Hindlimb muscle (tissue), 1 donor: ENCODE measurements at regions not wholly inside any gene's neighbourhood (a gene's known extent, or its start where the extent isn't known, plus 50 kb on each side); places are given as distances from the start of the nearest gene placed in this dataset.
A peak's percentile ranks its signal among the peaks of the same experiment; 100 is the strongest.

Experiments used
- DNase-seq: peaks from one replicate; pipeline ENCODE4 v3.0.0-alpha.2; 2013

GRCh38 chr4:25531272-25531671, 124.4 kb upstream of the SLC34A2 start:
- DNase-seq: no peak

GRCh38 chr4:25532591-25532990, 123.1 kb upstream of the SLC34A2 start:
- DNase-seq: no peak

- no peak for DNase-seq
These were observed 122.4 kb upstream of the SLC34A2 start for GRCh38 chr4:25533256-25533655.

GRCh38 chr4:25535278-25535677, 120.4 kb upstream of the SLC34A2 start:
- DNase-seq: no peak

GRCh38 chr4:25535701-25536473, 119.8 kb upstream of the SLC34A2 start:
- DNase-seq: no peak

GRCh38 chr4:25536564-25537320, 118.9 kb upstream of the SLC34A2 start:
- no peak for DNase-seq

GRCh38 chr4:25538430-25538829, 117.2 kb upstream of the SLC34A2 start:
- DNase-seq: no peak

- DNase-seq: no peak
These were observed 116.4 kb upstream of the SLC34A2 start for GRCh38 chr4:25539241-25539640.

GRCh38 chr4:25540734-25541133, 114.9 kb upstream of the SLC34A2 start:
- DNase-seq: no peak

- DNase-seq: no peak
These were observed 108.3 kb upstream of the SLC34A2 start for GRCh38 chr4:25547343-25547742.

GRCh38 chr4:25549413-25549812, 106.2 kb upstream of the SLC34A2 start:
- DNase-seq: no peak

- DNase-seq: no peak
These were observed 105.1 kb upstream of the SLC34A2 start for GRCh38 chr4:25550376-25551030.

- DNase-seq: no peak
These were observed 104.0 kb upstream of the SLC34A2 start for GRCh38 chr4:25551605-25552004.

GRCh38 chr4:25552580-25553271, 102.9 kb upstream of the SLC34A2 start:
- peak; percentile 14 for DNase-seq

GRCh38 chr4:25559508-25559907, 96.1 kb upstream of the SLC34A2 start:
- no peak for DNase-seq

GRCh38 chr4:25560605-25561004, 95.0 kb upstream of the SLC34A2 start:
- no peak for DNase-seq

GRCh38 chr4:25563071-25563564, 92.5 kb upstream of the SLC34A2 start:
- no peak for DNase-seq

GRCh38 chr4:25564836-25565235, 90.8 kb upstream of the SLC34A2 start:
- DNase-seq: no peak

GRCh38 chr4:25567253-25567652, 88.4 kb upstream of the SLC34A2 start:
- DNase-seq: no peak

GRCh38 chr4:25569716-25570115, 85.9 kb upstream of the SLC34A2 start:
- no peak for DNase-seq

GRCh38 chr4:25575611-25576010, 80.0 kb upstream of the SLC34A2 start:
- no peak for DNase-seq

- DNase-seq: no peak
These were observed 77.2 kb upstream of the SLC34A2 start for GRCh38 chr4:25578432-25578831.
